ENCODE measurements at regions not wholly inside any gene's neighbourhood (a gene's known extent, or its start where the extent isn't known, plus 50 kb on each side); places are given as distances from the start of the nearest gene placed in this dataset.

DNA sequence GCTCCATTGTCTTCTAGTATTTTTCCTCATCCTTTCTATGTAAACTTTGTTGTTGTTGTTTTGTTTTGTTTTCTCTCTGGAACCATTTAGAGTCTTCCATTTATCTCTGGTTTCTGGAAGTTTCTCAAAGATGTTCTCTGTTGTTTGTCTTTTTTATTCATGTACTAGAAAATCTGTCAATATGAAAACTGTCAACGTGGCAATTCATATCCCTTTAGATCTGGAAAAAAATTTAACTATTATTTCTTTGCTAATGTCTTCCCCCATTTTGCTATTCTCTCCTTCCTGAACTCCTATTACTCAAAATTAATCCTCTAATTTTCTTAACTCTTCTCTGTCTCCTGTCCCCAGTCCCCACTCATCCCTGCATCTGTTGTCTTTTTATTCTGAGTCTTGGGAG, 55.9 kb upstream of the LRRN2 start:
- Histone ChIP-seq H3K4me3 (ENCODE audit: low read depth in 1 of 3, low read length in 3 of 3) (no peak overlapping the region), H3K4me1 (ENCODE audit: control insufficient read depth in 4 of 4, insufficient read depth in 4 of 4, low read length in 3 of 4) (no peaks in the 10 kb centered on the region), H3K27ac (ENCODE audit: low read depth in 1 of 2, low read length in 2 of 2) (no peak overlapping the region), H3K9me3 (ENCODE audit: control insufficient read depth in 4 of 4, low read length in 3 of 4) (peaks cover 2 to 10% (median 3%) of the 10 kb centered on the region in 4 donors), H3K9ac (ENCODE audit: low read depth in 1 of 2, low read length in 2 of 2) (no peak overlapping the region), H3K27me3 (ENCODE audit: control insufficient read depth in 4 of 4, insufficient read depth in 4 of 4, low read length in 3 of 4) (peaks cover 0 to 7% (median 2%) of the 10 kb centered on the region in 4 donors), H3K36me3 (ENCODE audit: control insufficient read depth in 4 of 4, insufficient read depth in 3 of 4, low read depth in 1 of 4, low read length in 3 of 4) (no peaks in the 10 kb centered on the region)
- no peak for DNase-seq (ENCODE audit: low spot score)
- TF ChIP-seq SP1 (IDR thresholded peaks at IDR 0.05) (no peak), JUND (IDR thresholded peaks at IDR 0.05) (no peak), HNF4G (IDR thresholded peaks at IDR 0.05) (no peak), YY1 (IDR thresholded peaks at IDR 0.05) (no peak), EGR1 (IDR thresholded peaks at IDR 0.05; ENCODE audit: low read depth in 2 of 2) (no peak), FOXA1 (IDR thresholded peaks at IDR 0.05) (no peak), FOXA2 (IDR thresholded peaks at IDR 0.05) (no peak)
- TF ChIP-seq, protein P1, sequence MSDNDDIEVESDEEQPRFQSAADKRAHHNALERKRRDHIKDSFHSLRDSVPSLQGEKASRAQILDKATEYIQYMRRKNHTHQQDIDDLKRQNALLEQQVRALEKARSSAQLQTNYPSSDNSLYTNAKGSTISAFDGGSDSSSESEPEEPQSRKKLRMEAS (IDR thresholded peaks at IDR 0.05): no peak
- TF ChIP-seq, protein P2, sequence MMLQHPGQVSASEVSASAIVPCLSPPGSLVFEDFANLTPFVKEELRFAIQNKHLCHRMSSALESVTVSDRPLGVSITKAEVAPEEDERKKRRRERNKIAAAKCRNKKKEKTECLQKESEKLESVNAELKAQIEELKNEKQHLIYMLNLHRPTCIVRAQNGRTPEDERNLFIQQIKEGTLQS (IDR thresholded peaks at IDR 0.05): no peak
- WGBS: 67% methylated on average over 1 of the region's 1 CpG

DNA sequence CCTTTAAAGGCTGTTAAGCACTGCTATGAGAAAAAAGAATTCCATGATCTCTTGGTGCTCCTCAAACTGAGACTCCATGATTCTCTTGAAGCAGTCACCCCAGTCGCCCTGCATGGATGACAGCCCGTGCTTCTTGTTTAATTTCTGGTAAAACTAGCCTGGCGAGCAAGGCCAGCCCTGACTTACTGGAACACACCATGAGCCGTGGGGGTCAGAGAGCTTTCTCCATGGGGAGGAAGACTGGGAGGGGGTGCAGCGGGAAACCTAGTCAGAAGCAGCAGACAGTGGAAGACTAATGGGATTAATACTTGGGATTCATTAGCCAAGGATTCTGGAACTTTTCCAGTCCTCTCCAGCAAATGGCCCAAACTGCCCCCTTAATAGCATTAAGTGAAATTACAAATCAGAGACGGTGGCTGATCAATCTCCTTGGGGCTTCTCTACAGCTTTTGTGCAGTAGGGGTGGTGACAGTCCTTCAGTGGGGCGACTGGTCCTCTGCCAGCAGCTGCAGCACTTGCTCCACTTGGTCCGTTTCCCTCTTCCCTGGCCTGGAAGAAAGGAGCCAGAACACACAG, 57.2 kb upstream of the LRRN2 start:
- no peak overlapping the region for H3K4me3 ChIP-seq (ENCODE audit: low read depth in 1 of 3, low read length in 3 of 3)
- no peak overlapping the region for H3K27ac ChIP-seq (ENCODE audit: low read depth in 1 of 2, low read length in 2 of 2)
- H3K4me1 ChIP-seq (ENCODE audit: control insufficient read depth in 4 of 4, insufficient read depth in 4 of 4, low read length in 3 of 4): no peaks in the 10 kb centered on the region
- no peaks in the 10 kb centered on the region for H3K36me3 ChIP-seq (ENCODE audit: control insufficient read depth in 4 of 4, insufficient read depth in 3 of 4, low read depth in 1 of 4, low read length in 3 of 4)
- TF ChIP-seq TAF1 (conservative IDR thresholded peaks at IDR 0.05) (no peak), JUND (IDR thresholded peaks at IDR 0.05) (no peak), YY1 (IDR thresholded peaks at IDR 0.05) (no peak), NR2F2 (IDR thresholded peaks at IDR 0.05) (no peak), SP1 (IDR thresholded peaks at IDR 0.05) (no peak), RAD21 (IDR thresholded peaks at IDR 0.05) (no peak), GABPA (IDR thresholded peaks at IDR 0.05 in 1 of 2, conservative IDR thresholded peaks at IDR 0.05 in 1 of 2) (no peak), HNF4G (IDR thresholded peaks at IDR 0.05) (no peak), EGR1 (IDR thresholded peaks at IDR 0.05; ENCODE audit: low read depth in 2 of 2) (no peak), FOXA1 (IDR thresholded peaks at IDR 0.05) (no peak), HNF4A (conservative IDR thresholded peaks at IDR 0.05) (no peak), RXRA (IDR thresholded peaks at IDR 0.05) (no peak), FOXA2 (IDR thresholded peaks at IDR 0.05) (no peak)
- TF ChIP-seq, protein P3, sequence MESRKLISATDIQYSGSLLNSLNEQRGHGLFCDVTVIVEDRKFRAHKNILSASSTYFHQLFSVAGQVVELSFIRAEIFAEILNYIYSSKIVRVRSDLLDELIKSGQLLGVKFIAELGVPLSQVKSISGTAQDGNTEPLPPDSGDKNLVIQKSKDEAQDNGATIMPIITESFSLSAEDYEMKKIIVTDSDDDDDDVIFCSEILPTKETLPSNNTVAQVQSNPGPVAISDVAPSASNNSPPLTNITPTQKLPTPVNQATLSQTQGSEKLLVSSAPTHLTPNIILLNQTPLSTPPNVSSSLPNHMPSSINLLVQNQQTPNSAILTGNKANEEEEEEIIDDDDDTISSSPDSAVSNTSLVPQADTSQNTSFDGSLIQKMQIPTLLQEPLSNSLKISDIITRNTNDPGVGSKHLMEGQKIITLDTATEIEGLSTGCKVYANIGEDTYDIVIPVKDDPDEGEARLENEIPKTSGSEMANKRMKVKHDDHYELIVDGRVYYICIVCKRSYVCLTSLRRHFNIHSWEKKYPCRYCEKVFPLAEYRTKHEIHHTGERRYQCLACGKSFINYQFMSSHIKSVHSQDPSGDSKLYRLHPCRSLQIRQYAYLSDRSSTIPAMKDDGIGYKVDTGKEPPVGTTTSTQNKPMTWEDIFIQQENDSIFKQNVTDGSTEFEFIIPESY (IDR thresholded peaks at IDR 0.05): no peak
- TF ChIP-seq, protein P4, sequence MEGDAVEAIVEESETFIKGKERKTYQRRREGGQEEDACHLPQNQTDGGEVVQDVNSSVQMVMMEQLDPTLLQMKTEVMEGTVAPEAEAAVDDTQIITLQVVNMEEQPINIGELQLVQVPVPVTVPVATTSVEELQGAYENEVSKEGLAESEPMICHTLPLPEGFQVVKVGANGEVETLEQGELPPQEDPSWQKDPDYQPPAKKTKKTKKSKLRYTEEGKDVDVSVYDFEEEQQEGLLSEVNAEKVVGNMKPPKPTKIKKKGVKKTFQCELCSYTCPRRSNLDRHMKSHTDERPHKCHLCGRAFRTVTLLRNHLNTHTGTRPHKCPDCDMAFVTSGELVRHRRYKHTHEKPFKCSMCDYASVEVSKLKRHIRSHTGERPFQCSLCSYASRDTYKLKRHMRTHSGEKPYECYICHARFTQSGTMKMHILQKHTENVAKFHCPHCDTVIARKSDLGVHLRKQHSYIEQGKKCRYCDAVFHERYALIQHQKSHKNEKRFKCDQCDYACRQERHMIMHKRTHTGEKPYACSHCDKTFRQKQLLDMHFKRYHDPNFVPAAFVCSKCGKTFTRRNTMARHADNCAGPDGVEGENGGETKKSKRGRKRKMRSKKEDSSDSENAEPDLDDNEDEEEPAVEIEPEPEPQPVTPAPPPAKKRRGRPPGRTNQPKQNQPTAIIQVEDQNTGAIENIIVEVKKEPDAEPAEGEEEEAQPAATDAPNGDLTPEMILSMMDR (IDR thresholded peaks at IDR 0.05; ENCODE audit: low read depth, low read length, missing input control): no peak
- TF ChIP-seq, protein P2 (IDR thresholded peaks at IDR 0.05): no peak
- TF ChIP-seq, protein P5, sequence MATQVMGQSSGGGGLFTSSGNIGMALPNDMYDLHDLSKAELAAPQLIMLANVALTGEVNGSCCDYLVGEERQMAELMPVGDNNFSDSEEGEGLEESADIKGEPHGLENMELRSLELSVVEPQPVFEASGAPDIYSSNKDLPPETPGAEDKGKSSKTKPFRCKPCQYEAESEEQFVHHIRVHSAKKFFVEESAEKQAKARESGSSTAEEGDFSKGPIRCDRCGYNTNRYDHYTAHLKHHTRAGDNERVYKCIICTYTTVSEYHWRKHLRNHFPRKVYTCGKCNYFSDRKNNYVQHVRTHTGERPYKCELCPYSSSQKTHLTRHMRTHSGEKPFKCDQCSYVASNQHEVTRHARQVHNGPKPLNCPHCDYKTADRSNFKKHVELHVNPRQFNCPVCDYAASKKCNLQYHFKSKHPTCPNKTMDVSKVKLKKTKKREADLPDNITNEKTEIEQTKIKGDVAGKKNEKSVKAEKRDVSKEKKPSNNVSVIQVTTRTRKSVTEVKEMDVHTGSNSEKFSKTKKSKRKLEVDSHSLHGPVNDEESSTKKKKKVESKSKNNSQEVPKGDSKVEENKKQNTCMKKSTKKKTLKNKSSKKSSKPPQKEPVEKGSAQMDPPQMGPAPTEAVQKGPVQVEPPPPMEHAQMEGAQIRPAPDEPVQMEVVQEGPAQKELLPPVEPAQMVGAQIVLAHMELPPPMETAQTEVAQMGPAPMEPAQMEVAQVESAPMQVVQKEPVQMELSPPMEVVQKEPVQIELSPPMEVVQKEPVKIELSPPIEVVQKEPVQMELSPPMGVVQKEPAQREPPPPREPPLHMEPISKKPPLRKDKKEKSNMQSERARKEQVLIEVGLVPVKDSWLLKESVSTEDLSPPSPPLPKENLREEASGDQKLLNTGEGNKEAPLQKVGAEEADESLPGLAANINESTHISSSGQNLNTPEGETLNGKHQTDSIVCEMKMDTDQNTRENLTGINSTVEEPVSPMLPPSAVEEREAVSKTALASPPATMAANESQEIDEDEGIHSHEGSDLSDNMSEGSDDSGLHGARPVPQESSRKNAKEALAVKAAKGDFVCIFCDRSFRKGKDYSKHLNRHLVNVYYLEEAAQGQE (IDR thresholded peaks at IDR 0.05): no peak
- TF ChIP-seq, protein P1 (IDR thresholded peaks at IDR 0.05): no peak
- 86% methylated on average over 8 of the region's 8 CpGs for WGBS
- H3K9me3 ChIP-seq (ENCODE audit: control insufficient read depth in 4 of 4, low read length in 3 of 4): peaks cover 0 to 7% (median 2%) of the 10 kb centered on the region in 4 donors
- peaks cover 0 to 5% (median 0%) of the 10 kb centered on the region in 4 donors for H3K27me3 ChIP-seq (ENCODE audit: control insufficient read depth in 4 of 4, insufficient read depth in 4 of 4, low read length in 3 of 4)
- H3K9ac ChIP-seq (ENCODE audit: low read depth in 1 of 2, low read length in 2 of 2): no peak overlapping the region
- peak; percentile 16 for DNase-seq (ENCODE audit: low spot score)

Data from liver (tissue), 8 donors.